Endodermal cell (in vitro differentiated cells): ENCODE measurements at regions not wholly inside any gene's neighbourhood (a gene's known extent, or its start where the extent isn't known, plus 50 kb on each side); places are given as distances from the start of the nearest gene placed in this dataset.

ENCODE experiments used
- DNase-seq: peaks from one replicate; pipeline ENCODE4 v3.0.0-alpha.2; 2017
- H3K27ac ChIP-seq: 2 replicates; pipeline ENCODE4 v1.5.1; 2013; ENCODE audit warnings: mild to moderate bottlenecking, low read depth, low read length, moderate library complexity
- H3K27me3 ChIP-seq: 2 replicates; pipeline ENCODE4 v1.6.1; 2013; ENCODE audit warnings: mild to moderate bottlenecking, low read length, moderate library complexity; ENCODE audit not compliant: insufficient read depth, control insufficient read depth, poor library complexity, severe bottlenecking
- H3K36me3 ChIP-seq: 2 replicates; pipeline ENCODE4 v1.7.0; 2013; ENCODE audit warnings: mild to moderate bottlenecking, low read length, moderate library complexity; ENCODE audit not compliant: control insufficient read depth, insufficient read depth
- H3K4me1 ChIP-seq: one replicate; pipeline ENCODE4 v1.7.0; 2013; ENCODE audit warnings: low read length; ENCODE audit not compliant: control insufficient read depth, insufficient read depth
- H3K4me3 ChIP-seq: 2 replicates; pipeline ENCODE4 v1.5.1; 2013; ENCODE audit warnings: mild to moderate bottlenecking, low read length, moderate library complexity
- H3K9ac ChIP-seq: 2 replicates; pipeline ENCODE4 v1.6.1; 2013; ENCODE audit warnings: mild to moderate bottlenecking, low read length, moderate library complexity; ENCODE audit not compliant: poor library complexity, severe bottlenecking; ENCODE audit errors: extremely low read depth
- H3K9me3 ChIP-seq: 2 replicates; pipeline ENCODE4 v1.6.1; 2013; ENCODE audit warnings: mild to moderate bottlenecking, low read length, moderate library complexity; ENCODE audit not compliant: control insufficient read depth
- H3K27ac Mint-ChIP-seq: 2 replicates; pipeline ENCODE4 v1.8.0; 2020; ENCODE audit warnings: mixed read lengths
- H3K27me3 Mint-ChIP-seq: 2 replicates; pipeline ENCODE4 v1.8.0; 2021; ENCODE audit warnings: mild to moderate bottlenecking, mixed read lengths; ENCODE audit not compliant: insufficient read depth
- H3K36me3 Mint-ChIP-seq: 2 replicates; pipeline ENCODE4 v1.8.0; 2020; ENCODE audit warnings: low read depth, mixed read lengths
- H3K4me1 Mint-ChIP-seq: 2 replicates; pipeline ENCODE4 v1.8.0; 2020; ENCODE audit warnings: mixed read lengths
- H3K4me3 Mint-ChIP-seq: 2 replicates; pipeline ENCODE4 v1.8.0; 2020; ENCODE audit warnings: mild to moderate bottlenecking, moderate library complexity, mixed read lengths
- H3K9me3 Mint-ChIP-seq: 2 replicates; pipeline ENCODE4 v1.8.0; 2020; ENCODE audit warnings: mild to moderate bottlenecking, mixed read lengths
- WGBS, 2 experiments: methylation state at CpG; one replicate each; pipeline versions ENCODE4 v1.1.5 to v1.1.7; 2013; ENCODE audit warnings: missing lambda C conversion rate in 2 of 2, mixed read lengths in 1 of 2; ENCODE audit not compliant: insufficient coverage in 1 of 2, insufficient read length in 1 of 2; 5-methylcytosine and 5-hydroxymethylcytosine counted together
- TF ChIP-seq, protein P1 (sequence below): fragments of 200-600 bp; sonication (generic); conservative IDR thresholded peaks from 2 replicates; pipeline ENCODE4 v1.5.0; 2021; ENCODE audit warnings: antibody characterized with exemption, mild to moderate bottlenecking

DNA sequence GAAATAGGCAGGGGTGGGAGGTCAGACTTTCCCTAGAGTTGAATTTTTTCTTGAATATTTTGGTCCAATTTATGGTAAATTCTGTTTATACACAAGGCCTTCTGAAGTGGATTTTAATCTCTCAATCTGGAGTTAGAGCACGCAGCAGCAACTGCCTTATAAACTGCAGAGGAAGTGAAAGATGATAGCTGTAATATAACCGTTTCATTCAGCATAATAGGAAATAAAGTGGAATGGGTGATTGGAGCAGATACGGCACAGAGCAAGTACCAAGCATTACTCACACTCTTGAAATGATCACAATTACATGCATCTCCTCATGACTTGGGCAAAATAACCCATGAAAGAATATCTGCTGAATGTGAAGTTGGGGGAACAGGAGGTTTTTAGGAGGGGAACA lies 106.8 kb downstream of the ARRDC4 start:
- Histone ChIP-seq H3K9me3 (no peaks in the 10 kb centered on the region), H3K9ac (no peak overlapping the region), H3K36me3 (no peaks in the 10 kb centered on the region), H3K4me3 (no peak overlapping the region), H3K4me1 (no peaks in the 10 kb centered on the region), H3K27me3 (no peaks in the 10 kb centered on the region), H3K27ac (no peak overlapping the region)
- Mint-ChIP-seq H3K27ac (no peak overlapping the region), H3K27me3 (peaks cover 2% of the 10 kb centered on the region), H3K36me3 (no peaks in the 10 kb centered on the region), H3K9me3 (peaks cover 3% of the 10 kb centered on the region), H3K4me1 (no peaks in the 10 kb centered on the region), H3K4me3 (no peak overlapping the region)
- TF ChIP-seq, protein P1, sequence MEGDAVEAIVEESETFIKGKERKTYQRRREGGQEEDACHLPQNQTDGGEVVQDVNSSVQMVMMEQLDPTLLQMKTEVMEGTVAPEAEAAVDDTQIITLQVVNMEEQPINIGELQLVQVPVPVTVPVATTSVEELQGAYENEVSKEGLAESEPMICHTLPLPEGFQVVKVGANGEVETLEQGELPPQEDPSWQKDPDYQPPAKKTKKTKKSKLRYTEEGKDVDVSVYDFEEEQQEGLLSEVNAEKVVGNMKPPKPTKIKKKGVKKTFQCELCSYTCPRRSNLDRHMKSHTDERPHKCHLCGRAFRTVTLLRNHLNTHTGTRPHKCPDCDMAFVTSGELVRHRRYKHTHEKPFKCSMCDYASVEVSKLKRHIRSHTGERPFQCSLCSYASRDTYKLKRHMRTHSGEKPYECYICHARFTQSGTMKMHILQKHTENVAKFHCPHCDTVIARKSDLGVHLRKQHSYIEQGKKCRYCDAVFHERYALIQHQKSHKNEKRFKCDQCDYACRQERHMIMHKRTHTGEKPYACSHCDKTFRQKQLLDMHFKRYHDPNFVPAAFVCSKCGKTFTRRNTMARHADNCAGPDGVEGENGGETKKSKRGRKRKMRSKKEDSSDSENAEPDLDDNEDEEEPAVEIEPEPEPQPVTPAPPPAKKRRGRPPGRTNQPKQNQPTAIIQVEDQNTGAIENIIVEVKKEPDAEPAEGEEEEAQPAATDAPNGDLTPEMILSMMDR = no peak
- WGBS, 2 experiments = 94 to 100% methylated on average over 1 to 3 of the region's 3 CpGs
- DNase-seq = no peak

GRCh38 chr15:98069256-98069655 lies 108.8 kb downstream of the ARRDC4 start:
- no peak overlapping the region for H3K27ac ChIP-seq
- TF ChIP-seq, protein P1 = no peak

DNA sequence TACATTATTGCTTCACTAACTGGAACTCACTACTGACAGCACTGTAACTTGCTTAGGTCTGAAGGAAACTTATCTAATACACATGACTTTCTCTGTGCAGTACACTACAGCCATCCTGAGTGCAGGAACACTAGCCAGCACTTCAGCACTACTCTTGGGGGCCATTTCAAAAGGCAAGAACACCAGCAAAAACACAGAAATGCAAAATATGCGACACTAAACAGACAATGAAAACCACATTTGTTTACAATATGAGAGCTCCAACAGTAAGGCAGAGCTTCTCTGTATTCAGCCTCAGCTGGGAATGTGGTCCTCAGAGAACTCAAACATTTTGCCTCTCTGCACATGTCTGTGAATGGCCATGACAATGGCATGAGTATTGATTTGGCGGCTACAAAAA lies 109.6 kb downstream of the ARRDC4 start:
- Histone ChIP-seq H3K4me3 (no peak overlapping the region), H3K9ac (no peak overlapping the region), H3K36me3 (no peaks in the 10 kb centered on the region), H3K27ac (no peak overlapping the region), H3K4me1 (no peaks in the 10 kb centered on the region), H3K27me3 (no peaks in the 10 kb centered on the region), H3K9me3 (no peaks in the 10 kb centered on the region)
- no peaks in the 10 kb centered on the region for H3K4me1 Mint-ChIP-seq
- TF ChIP-seq, protein P1 = no peak
- no peaks in the 10 kb centered on the region for H3K36me3 Mint-ChIP-seq
- 67 to 94% methylated on average over 1 to 2 of the region's 2 CpGs for WGBS, 2 experiments
- no peak overlapping the region for H3K4me3 Mint-ChIP-seq
- no peak for DNase-seq
- no peak overlapping the region for H3K27ac Mint-ChIP-seq
- H3K9me3 Mint-ChIP-seq = peaks cover 3% of the 10 kb centered on the region
- H3K27me3 Mint-ChIP-seq = peaks cover 2% of the 10 kb centered on the region

More at GRCh38 chr15:98069256-98069655, 108.8 kb downstream of the ARRDC4 start:
- no peaks in the 10 kb centered on the region for H3K4me1 ChIP-seq
- Mint-ChIP-seq H3K27ac (no peak overlapping the region), H3K9me3 (peaks cover 3% of the 10 kb centered on the region), H3K4me1 (no peaks in the 10 kb centered on the region), H3K27me3 (peaks cover 2% of the 10 kb centered on the region), H3K36me3 (no peaks in the 10 kb centered on the region), H3K4me3 (no peak overlapping the region)
- H3K36me3 ChIP-seq = no peaks in the 10 kb centered on the region
- no peaks in the 10 kb centered on the region for H3K9me3 ChIP-seq
- no peak overlapping the region for H3K4me3 ChIP-seq
- no peak overlapping the region for H3K9ac ChIP-seq
- WGBS, 2 experiments = 93 to 100% methylated on average over 1 to 3 of the region's 4 CpGs
- no peak for DNase-seq
- no peaks in the 10 kb centered on the region for H3K27me3 ChIP-seq
